ENCODE measurements at regions not wholly inside any gene's neighbourhood (a gene's known extent, or its start where the extent isn't known, plus 50 kb on each side); places are given as distances from the start of the nearest gene placed in this dataset.
A peak's percentile ranks its signal among the peaks of the same experiment; 100 is the strongest.

DNA sequence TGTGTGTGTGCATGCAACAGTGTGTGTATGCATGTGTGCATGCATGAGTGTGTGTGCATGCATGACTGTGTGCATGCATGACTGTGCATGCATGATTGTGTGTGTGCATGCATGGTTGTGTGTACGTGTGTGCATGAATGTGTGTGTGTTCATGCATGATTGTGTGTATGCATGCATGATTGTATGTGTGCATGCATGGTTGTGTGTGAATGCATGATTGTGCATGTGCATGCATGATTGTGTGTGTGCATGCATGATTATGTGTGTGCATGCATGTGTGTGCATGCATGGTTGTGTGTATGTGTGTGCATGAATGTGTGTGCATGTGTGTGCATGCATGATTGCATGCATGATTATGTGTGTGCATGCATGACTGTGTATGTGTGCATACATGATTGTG lies 1052.0 kb downstream of the TBC1D22A start:
- TF ChIP-seq, protein P1, sequence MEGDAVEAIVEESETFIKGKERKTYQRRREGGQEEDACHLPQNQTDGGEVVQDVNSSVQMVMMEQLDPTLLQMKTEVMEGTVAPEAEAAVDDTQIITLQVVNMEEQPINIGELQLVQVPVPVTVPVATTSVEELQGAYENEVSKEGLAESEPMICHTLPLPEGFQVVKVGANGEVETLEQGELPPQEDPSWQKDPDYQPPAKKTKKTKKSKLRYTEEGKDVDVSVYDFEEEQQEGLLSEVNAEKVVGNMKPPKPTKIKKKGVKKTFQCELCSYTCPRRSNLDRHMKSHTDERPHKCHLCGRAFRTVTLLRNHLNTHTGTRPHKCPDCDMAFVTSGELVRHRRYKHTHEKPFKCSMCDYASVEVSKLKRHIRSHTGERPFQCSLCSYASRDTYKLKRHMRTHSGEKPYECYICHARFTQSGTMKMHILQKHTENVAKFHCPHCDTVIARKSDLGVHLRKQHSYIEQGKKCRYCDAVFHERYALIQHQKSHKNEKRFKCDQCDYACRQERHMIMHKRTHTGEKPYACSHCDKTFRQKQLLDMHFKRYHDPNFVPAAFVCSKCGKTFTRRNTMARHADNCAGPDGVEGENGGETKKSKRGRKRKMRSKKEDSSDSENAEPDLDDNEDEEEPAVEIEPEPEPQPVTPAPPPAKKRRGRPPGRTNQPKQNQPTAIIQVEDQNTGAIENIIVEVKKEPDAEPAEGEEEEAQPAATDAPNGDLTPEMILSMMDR (IDR thresholded peaks at IDR 0.05): no peak
- H3K27ac ChIP-seq: no peak overlapping the region
- no peak for DNase-seq (ENCODE audit: low spot score)

DNA sequence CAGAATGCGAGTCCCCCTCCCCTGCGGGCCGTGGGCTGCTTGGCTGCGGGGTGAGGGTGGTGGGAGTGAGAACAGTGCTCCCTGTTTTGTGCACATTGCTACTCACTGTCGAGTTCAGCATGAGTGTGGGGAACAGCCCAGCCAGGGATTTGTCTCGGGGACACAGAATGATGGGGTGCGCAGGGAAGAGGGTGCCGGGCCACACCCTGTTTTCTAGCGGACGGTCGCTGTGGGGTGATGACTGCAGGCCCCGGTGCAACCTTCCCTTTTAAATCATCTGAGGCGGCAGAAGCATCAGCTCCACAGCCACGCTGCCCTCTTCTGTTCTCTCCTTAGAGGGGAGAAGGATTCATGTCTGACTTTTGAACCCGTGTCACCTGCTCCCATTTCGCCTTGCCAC lies 1051.2 kb downstream of the TBC1D22A start:
- no peak overlapping the region for H3K27ac ChIP-seq
- DNase-seq (ENCODE audit: low spot score): no peak
- H3K4me3 ChIP-seq: no peak overlapping the region
- TF ChIP-seq, protein P1 (IDR thresholded peaks at IDR 0.05): no peak

More for the DNA sequence above, 1052.0 kb downstream of the TBC1D22A start:
- H3K4me3 ChIP-seq: no peak overlapping the region

DNA sequence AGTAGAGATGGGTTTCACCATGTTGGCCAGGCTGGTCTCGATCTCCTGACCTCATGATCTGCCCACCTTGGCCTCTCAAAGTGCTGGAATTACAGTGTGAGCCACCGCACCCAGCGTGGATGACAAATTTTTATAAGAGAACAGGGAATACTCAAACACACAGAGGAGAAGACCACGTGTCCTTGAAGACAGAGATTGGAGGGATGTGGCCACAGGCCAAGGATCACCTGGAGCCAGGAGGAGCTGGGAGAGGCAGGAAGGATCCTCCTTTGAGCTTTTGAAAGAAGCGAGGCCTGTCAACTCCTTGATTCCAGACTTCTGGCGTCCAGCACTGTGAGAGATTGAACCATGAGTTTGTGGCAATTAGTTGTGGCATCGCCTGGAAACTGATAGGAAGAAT lies 1049.5 kb downstream of the TBC1D22A start:
- no peak overlapping the region for H3K4me3 ChIP-seq
- TF ChIP-seq, protein P1 (IDR thresholded peaks at IDR 0.05): no peak
- no peak for DNase-seq (ENCODE audit: low spot score)

DNA sequence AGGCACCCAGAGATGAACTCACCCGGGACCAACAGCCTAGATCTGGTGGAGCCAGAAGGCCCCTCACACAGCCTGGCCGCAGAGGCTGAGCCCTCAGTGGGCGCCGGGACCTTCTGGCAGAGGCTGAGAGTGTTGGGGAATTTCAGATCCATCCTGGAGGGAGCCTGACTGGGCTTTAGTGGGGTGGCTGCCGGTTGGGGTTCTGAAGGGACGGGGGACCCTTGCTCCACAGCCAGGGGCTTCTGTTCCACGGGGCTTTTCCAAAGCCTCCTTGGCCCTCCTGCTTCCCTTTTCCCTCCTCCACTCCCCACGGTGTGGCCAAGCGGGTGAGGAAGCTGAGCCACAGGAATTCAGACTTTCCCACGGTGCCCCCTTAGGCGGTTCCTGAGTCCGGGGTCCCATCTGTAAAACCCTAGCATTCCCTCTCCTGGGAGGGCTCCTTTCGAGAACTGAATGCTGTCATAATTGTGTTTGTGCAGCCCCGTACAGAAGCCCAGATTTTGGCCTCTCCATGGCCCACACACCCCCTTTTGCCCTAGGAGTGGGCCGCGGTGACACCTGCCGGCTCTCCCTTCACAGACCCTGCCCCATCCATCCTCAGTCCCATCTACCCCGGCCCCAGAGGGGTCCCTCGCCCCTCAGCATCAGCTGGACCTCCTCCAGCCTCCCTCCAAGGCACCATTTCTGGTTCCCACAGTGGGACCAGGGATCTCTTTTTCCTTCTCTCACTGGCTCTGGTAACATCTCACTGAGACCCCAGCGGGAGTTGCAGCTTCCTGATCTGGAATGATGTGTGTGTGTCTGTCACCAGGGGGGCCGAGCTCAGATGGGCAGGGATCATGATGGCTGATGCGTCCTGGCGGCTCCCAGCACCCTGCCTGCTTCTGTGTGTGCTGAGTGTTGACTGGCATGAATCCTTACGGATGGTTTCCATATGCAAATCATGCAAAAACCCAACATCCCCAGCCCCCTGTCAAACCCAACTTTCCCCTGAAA lies 1048.4 kb downstream of the TBC1D22A start:
- H3K27ac ChIP-seq: no peak overlapping the region
- peak; percentile 45 for DNase-seq (ENCODE audit: low spot score)
- TF ChIP-seq, protein P1 (IDR thresholded peaks at IDR 0.05): no peak
- H3K4me3 ChIP-seq: no peak overlapping the region

More for the DNA sequence above, 1049.5 kb downstream of the TBC1D22A start:
- H3K27ac ChIP-seq: no peak overlapping the region

DNA sequence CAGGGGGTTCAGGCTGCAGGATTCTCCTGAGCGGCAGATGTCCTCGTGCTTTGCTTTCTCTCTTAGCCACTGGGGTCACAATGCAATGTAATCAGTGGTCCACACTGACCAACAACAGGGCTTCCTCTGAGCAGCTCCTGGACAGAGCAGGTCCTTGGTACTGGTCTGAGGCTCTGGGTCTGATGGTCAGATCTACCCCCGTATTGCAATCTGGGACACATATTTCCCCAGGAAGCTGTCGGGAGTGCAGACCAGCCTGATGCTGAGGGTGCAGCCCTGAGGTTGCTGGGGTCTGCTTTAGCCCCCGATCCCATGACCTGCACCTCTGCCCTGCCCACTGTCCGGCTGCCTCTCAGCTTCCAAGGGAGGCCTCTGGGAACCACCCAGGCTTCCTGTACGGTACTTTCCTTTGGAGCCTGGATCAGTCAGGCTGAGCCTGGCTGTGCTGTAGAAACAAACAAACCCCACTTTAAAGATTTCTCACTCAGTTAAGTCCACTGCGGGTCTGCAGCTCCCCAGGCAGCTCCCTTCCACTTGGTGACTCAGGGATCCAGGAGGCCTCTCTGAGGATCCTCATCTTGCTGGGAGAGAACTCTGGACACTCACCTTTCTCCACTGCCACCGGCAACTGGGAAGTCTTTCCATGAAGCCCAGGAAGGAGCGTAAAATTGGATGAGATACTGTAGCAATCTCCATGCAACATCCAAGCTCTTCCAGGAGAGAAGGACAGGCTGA lies 1046.6 kb downstream of the TBC1D22A start:
- no peak for DNase-seq (ENCODE audit: low spot score)
- TF ChIP-seq, protein P1 (IDR thresholded peaks at IDR 0.05): no peak
- Histone ChIP-seq H3K27ac (no peak overlapping the region), H3K4me3 (no peak overlapping the region)

DNA sequence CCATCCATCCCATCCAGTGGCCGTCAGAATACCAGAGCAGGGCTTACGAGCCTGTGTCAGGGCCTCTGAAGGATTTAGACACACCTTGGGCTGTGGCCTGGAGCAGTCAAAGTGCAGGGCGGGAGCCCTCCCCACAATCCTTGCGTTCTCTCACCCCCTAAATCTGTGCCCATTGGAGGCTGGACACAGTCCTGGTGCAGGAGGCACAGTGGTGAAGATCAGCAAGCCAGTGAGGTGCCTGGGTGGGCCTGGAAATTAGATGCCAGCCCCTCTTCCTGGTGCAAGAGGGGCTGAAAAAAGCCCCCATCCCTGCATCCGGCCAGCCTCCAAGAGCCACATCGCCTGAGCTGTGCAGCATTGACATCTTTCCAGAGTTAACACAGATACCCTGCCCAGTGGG lies 1045.8 kb downstream of the TBC1D22A start:
- DNase-seq (ENCODE audit: low spot score): peak; percentile 40
- Histone ChIP-seq H3K4me3 (no peak overlapping the region), H3K27ac (no peak overlapping the region)
- TF ChIP-seq, protein P1 (IDR thresholded peaks at IDR 0.05): no peak
